Islet precursor cell (in vitro differentiated cells): ENCODE measurements at regions not wholly inside any gene's neighbourhood (a gene's known extent, or its start where the extent isn't known, plus 50 kb on each side); places are given as distances from the start of the nearest gene placed in this dataset.
"Not testable (repeated sequence)": the region's sequence is repeated elsewhere in the genome, so short reads cannot be mapped to it uniquely, and the experiment has no call there.

Source experiments
- DNase-seq: peaks from one replicate; pipeline ENCODE4 v3.0.0-alpha.2; 2018

DNA sequence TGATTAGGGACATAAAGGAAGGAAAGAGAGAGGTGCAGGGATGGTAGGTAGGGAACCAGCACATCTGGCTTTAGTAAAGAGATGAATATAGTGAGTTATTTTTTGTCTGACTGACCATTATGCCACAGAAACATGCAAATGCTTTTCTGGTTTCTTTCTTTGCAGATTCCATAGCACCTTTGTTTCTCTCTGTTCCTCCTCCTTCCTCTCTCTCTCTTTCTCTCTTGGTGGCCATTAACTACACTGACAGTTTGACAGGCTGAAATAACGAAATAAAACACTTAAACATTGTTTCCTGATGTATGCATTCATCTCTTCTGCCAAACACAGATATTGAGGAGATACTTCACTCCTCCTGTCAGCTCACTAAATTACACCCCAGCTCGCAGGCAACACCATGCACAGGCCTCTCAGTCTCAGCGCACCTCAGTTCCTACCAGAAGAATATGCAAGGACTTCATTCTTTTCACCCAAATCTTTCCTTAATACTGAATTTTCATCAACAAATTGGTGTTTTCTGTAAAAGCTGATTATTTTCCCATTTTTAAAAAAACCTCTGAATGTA is 406.9 kb upstream of the SOX5 start:
- DNase-seq, result no peak

DNA sequence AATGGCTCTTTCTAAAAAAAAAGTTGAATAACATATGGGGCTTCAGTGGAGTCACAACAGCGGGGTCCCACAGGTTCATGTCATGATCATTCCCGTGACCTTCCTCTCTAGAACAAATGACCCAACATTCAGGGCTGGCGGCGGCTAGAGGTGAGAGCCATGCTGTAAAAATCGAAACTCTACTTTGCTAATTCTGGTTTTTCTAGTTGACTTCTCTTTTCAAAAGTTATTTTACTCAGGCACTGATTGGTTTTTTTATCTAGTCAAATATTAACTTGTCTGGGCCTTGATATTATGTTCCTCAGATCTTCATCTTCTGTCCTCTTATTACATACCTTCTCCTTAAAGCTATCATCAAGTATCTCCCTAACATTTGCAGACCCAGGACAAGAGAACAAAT is 402.9 kb upstream of the SOX5 start:
- no peak for DNase-seq

DNA sequence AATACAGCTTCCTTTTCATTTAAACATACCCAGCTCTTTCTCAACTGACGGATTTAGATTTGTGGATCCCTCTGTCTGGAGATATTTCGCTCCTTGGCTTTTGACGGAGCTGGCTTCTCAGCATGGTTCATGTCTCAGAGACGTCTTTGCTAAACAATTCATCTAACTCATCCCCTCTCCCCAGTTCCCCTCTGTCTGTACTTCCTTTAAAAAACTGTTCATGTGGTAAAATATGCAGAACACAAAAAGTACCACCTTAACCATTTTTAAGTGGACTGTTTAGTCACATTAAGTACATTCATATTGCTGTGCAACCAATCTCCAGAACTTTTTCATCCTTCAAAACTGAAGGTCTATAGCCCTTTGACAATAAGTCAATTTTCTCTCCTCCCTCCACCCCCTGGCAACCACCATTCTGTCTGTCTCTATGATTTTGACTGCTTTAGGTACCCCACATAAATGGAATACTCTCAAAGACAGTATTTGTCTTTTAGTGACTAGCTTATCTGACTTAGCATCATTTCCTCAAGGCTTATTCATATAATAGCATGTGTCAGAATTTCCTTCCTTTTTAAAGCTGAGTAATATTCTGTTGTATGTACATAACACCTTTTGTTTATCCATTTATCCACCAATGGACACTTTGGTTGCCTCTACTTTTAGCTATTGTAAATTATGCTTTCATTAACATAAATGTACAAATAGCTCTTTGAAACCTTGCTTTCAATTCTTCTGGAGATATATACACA is 399.8 kb upstream of the SOX5 start:
- no peak for DNase-seq

DNA sequence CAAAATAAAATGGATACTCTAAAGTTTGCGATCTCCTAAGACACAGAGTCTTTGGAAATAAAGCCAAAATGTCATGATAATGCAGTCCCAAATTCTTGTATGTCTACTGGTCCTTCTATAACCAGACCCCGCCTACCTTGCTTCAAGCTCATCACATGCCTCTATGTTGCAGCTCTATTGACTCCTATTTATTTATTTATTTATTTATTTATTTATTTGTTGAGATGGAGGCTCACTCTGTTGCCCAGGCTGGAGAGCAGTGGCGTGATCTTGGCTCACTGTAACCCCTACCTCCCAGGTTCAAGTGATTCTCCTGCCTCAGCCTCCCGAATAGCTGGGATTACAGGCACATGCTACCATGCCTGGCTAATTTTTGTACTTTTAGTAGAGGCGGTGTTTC is 398.7 kb upstream of the SOX5 start:
- not testable (repeated sequence) for DNase-seq

DNA sequence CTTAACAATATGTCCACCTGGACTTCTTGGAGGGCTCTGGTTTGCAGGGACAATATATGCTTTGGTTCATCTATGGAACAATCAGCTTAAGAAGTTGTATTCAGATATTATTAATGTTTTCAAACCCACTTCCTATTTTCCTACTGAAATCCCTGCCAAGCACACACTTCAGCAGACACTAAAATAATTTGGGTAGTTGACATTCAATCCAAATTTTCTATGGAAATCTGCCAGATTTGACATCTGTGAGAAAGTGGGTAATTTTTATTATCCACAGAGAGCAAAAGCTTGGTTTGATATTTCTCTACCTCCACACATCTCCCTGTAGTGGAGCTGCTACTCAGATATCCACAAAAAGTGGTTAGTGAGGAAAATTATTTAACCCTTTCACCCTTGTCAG is 378.8 kb upstream of the SOX5 start:
- DNase-seq, result no peak

DNA sequence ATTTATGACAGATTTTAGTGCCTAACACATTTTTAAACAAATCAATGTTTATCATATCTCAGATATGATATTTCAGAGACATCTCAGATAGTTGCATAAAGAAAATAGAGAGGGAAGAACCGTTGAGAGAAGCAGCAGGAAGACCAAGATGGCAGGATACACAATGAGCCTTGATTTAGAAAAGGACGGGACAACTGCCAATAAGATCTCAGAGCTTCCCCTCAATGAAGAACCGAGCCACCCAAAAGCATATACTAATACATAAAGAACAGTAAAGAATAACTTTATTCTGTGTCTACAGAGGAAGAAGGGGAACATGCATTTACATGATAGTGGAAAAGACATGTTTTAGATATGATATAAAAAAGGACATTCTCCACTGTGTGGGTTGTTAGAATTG is 375.9 kb upstream of the SOX5 start:
- no peak for DNase-seq

DNA sequence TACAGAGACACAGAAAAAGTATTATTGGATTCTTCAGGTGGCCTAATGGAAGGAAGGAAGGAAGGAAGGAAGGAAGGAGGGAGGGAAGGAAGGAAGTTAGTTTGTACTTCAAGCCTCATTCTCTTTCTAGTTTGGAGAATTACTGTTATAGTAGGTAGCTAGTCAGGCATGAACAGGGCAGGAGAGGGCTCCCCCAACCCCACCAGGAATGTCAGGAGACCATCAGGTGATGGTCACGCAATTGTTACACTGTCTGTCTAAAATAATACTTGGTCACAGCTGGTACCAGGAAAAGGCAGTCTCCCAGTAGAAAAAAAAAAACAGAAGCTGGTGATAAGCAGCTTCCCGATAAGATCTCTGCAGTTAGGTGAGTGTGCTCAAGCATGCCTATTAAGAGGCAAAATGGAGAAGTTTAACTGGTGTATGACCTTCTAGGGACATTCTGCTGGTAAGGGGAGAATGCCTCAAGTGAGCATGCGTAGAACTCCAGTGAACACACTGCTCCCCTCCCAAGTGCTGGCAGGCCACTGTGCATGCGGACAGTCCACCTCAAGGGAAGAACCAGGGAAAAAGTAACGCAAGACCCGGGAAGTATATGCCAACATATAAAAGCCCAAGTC is 358.4 kb upstream of the SOX5 start:
- DNase-seq, result peak; percentile 71

DNA sequence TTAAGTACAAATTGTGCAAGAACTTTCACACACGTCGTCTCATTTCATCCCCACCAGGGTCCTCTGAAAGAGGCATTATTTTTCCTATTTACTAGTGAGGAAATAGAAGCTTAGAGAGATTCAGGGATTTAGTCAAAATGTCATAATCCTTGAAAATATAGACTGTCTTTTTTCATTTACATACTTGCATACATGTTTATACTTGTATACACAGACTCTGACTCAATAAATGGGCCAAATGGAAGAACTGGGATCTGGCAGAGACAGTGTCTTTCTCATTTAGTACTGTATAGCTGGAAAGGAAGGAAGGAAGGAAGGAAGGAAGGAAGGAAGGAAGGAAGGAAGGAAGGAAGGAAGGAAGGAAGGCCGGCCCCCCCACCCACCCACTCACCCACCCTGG is 357.7 kb upstream of the SOX5 start:
- DNase-seq, result no peak

DNA sequence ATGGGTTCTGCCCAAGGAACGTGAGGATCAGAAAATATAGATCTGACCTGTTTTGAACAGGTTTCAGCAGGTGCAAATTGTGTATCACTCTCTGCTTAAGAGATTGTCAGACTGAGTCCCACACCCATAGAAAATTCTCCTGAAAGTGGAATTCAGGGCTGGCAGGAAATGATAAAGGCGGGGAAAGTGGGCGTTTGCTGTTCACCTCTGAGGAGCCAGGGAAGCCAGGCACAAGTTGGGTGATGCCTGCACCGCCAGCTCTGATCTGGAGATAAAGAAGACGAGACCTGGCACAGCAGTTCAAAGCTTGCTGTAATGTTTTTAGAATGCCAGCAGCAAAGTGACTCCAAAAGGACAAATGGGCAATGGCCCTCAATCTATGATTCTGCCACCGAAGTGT is 356.5 kb upstream of the SOX5 start:
- DNase-seq, result no peak

DNA sequence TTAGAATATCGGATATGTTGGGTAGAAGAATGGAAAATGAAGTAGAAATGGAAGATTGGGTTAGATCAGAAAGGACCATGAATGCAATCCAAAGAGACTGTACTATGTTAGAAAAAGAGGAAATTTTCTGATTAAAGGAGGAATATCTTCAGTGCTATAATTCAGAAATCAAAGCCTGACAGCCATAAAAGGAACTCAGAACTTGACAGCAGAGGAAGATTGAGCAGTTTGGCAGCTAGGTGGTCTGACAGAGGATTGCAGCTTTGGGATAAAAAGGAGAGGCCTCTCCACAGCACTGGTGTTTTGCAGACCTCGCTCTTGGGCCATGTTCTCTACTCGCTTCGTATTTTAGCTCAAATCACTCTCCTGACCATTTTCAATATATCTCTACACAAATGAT is 354.8 kb upstream of the SOX5 start:
- no peak for DNase-seq

DNA sequence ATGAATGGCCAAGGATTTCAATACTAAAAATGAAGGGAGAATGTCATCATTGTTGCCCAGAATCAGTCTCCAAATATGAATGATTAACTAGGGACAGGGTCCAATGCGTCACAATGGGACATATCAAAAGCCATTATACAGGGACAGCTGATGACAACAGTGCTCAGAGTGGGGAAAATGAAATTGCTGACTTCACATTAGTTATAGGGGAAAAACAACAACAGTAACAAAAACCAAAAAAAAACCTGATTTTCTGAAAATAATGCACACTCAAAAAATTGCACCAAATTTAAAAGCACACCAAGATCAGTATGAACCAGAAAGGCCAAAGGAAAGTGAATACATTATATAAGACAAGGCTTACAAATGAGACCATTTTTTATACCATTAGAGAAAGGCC is 353.2 kb upstream of the SOX5 start:
- no peak for DNase-seq

DNA sequence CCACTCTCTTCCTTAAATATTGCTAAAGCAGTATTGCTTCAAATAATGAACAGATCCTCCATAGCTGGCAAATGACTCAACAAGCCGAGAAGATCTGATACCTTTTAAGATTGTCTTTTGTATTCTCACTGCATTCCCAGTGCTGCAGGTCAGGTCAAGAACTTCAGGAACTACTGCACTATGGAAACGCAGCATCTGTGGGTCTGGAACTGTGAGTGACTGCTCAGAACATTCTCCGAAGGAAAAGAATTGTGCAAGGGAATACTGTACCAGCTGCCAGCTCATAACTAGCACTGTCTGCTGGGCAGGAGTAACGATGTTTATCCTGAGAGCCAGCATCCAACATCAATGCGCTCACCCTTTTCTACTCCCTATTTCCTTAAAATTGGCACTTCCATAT is 348.0 kb upstream of the SOX5 start:
- DNase-seq, result peak; percentile 81

DNA sequence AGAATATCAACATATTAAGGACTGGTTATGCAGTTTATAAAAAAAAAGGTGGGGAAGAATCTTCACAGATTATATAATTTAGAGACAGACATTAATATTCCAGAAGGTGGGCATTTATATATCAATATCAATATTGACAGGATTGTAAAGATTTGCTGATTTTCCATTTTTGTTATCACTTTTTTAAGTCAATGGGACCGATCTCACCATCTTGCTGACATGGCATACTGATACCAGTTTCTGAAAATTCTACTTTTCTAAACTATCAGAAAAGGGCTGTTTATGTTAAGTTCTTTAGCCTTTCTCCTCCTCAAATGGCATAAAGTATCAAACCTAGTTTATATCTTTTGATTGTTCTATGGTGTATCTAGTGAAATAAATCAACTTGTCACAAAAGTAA is 344.1 kb upstream of the SOX5 start:
- no peak for DNase-seq

DNA sequence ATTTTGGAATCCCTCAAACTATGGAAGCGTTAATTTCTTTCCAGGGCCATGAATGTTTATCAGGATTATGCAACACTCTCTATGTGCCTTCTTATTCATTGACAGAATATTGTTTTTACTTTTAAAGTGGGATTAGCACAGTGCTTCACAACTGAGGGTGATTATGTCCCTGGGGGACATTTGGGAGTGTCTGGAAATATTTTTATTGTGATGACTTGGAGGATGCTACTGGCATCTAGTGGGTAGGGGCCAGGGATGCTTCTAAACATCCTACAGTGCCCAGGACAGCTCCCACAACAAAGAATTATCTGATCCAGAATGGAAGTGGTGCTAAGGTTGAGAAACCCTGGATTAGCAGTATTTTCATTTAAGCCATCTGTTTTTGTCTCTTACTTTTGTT is 338.5 kb upstream of the SOX5 start:
- no peak for DNase-seq

DNA sequence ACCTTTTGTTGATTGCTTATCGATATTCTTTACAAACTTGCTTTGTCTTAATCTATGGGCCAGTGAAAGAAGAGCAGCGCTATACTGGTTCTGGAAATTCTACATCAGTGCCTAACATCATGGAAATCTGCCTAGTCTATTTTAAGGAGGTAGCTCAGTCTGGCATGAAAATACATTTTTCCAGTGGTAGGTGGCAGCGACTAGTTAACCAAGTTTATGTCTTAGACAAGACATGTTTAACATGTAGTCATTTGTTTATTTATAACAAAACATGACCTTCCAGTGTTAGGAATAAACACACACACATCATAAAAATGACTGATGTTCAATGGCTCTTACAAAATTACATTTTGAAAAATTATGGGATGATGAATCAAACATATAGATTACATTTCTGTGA is 336.0 kb upstream of the SOX5 start:
- no peak for DNase-seq

DNA sequence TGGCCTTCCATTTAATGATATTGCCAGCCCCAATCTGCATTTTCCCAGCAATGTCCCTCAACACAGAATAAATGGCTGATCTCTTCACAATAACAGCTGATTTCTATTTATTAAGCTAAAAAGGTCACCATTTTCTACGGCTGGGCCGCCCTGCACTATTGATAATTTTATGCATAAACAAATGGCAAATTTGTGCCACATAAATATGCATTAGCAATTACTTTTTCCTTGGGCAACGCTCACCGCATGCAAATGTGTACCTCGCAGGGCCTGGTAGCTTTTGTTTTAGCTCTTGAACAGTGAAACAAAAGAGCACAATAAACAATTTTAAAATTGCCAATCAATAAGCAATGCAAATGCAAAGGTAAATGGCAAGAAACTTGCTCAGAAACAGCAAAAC is 331.9 kb upstream of the SOX5 start:
- no peak for DNase-seq

DNA sequence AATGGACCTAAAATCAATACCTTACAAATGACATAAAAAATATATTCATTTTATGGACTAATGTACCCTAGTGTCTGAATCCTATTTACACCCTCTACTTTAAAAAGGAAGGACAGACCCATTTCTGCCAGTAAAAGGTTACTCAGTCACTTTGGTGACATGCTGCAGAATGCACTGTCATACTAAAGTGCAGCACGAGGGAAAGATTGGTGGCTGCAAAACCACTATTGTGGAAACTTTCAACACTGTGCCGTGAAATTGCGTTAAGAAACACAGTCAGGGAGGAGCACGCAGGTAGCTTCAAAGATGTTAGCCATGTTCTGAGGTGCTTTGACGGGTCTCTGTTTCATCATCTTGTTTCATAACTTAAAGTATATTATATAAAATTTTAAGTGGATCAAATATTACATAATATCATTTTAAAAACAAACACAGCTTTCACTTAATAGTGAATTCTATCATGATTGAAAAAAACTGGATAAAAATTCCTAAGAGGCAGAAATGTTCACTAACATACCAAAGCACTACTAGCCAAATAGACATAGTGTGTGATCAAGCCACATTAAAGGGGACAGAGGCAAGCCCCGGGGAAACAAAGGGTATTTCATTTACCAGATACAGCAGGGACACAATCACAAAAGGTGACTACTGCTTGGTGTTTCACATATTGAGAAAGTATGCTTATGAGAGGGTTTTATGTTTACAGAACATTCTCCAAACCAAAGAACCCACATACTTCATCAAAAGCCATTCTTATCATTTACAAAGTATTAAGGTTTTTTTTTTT is 330.8 kb upstream of the SOX5 start:
- no peak for DNase-seq

DNA sequence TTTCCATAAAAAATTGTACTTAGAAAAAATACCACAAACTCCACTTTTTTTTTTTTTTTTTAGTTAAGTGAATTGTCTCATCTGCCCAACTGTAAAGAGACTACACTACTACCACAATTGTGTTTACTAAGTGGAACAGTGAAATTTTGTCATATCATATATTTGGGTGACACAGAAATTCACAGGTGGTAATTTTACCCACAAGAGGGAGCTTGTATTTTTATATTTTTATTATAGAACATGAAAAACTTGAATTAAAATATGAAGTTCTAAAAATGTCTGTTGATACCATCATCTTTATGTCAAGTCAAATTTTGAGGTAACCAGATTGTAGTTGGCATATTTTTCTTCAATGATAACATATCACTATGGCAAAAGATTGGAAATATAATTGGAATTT is 329.4 kb upstream of the SOX5 start:
- no peak for DNase-seq

DNA sequence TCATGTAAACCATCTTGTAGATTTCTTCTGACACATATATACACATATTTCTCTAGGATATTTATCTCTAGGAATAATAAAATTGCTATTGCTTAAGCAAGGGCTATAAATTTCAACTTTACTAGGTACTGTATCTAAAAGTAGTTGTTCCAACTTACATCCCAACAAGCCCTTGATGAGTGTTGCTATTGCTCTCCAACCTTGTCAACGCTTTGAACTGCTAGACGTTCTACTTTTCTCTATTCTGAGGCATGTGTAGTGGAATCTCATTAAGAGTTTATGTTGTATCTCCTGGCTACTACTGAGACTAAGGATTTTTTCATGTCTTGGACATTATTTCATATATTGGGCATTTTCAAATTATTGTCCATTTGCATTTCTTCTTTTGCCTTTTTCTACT is 321.5 kb upstream of the SOX5 start:
- no peak for DNase-seq

DNA sequence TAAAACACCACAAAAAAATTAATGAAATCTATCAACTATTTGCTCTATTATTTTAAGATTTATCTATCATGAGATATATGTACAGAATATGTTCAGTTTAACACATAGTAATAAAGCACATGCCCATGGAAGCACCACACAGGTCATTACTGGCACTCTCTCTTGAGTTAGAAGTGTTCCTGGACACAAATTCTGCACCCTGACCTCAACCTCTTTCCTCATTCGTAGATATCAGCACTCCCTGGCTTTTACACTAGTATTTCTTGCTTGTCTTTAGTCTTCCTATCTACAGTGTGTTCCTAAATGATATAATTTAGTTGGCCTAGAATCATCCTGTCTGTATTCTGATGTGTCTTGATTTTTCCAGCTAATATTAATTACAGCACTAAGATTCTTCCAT is 321.0 kb upstream of the SOX5 start:
- no peak for DNase-seq

DNA sequence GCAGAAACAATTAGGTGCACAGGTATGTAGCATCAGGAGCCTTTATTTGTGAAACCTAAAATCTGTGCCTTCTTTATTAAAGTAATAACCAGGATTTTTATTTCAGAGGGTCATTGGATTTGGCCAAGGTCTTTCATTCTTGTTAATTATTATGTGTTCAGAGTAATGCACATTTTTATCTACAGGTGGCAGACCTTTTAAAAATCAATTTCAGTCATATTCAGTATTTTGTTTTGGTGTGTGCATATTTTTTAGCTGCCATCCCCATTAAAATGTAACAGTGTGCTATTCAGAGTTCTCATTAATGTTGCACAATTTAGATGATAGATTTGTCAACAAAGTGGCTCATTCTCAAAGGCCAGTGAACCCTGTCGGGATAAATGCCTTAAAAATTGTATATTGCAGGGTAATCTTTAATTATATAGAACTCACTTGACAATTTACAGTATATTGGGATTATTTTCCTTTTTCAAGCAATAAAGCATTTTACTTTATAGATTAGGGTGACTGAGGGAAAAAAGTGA is 319.3 kb upstream of the SOX5 start:
- no peak for DNase-seq

DNA sequence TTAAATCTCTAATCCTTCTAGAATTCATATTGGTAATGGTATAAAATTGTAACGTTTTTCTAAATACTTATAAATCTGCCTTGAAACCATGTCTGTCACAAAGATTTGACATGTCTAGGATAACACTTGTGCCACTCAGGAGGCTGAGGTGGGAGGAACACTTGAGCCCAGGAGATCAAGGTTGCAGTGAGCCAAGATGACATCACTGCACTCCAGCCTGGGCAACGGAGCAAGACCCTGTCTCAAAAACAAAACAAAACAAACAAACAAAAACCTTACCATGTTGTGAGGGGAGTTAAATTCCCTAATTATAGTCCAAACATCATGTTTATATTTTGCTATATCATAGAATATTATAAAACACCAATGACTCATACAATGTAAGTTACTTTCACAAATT is 317.5 kb upstream of the SOX5 start:
- DNase-seq, result no peak

DNA sequence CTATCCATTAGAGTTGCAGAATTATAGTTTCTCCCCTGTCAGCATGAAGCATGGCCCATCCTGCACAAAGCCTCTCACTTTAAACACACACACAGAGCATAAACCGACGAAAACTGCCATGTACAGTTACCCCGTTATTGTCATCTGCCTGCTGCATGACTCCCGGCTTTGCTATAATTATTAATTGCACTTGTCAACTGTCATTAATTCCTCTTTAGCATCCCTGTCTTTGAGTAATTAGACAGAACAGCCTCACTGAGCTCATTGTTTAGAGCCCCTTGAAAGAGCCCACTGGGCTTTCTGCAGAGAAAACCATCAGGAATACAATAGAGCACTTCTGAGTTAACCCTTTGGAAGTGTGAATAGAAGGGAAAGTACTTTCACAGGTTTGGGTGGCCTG is 307.2 kb upstream of the SOX5 start:
- DNase-seq, result no peak
